ENCODE measurements at regions not wholly inside any gene's neighbourhood (a gene's known extent, or its start where the extent isn't known, plus 50 kb on each side); places are given as distances from the start of the nearest gene placed in this dataset.
"Not testable (repeated sequence)": the region's sequence is repeated elsewhere in the genome, so short reads cannot be mapped to it uniquely, and the experiment has no call there.

- no peak for DNase-seq (ENCODE audit: low read depth)
These were observed 231.9 kb downstream of the DLL1 start for GRCh38 chr6:170058878-170059485.

DNA sequence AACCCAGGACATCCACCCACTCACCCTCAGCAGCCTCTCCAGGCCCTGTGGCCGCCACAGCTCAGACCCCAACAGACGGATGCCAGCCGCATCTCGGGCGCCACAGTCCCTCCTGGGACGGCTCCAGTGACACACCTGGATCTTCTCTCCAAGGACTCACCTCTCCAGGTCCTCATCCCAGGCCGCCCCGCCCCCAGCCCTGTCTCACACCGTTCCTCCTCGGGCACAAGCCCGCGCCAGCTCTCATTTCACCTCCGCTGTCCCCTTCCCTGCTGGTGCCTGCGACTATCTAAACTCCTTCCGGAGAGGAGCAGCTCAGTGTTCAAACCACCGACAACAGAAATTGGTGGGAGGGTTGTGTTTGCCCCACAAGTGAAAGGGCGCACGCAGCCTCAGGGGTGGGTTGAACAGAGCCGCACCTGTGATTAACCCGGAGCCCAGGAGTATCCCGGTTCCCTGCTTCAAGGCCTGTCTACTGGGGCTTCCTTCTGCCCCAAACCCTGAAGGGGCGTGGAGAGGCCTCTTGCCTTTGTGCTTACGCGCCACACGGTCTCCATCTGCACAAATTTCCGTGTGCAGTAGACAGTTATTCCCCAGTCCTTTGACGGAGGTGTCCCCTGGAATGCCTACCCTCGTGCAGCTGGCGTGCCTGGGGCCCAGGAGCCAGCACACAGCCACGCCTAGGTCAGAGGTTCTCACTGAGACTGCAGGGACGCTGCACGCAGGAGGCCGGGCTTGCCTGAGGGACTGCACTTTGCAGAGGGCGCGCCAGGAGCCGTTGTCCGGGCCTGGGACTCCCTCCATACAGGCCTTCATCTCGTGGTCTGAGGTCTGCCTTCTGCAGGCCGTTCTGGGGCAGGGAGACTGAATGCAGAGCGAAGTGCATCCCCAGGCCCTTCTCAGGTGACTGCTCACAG is 232.7 kb downstream of the DLL1 start:
- DNase-seq (ENCODE audit: low read depth): no peak

DNA sequence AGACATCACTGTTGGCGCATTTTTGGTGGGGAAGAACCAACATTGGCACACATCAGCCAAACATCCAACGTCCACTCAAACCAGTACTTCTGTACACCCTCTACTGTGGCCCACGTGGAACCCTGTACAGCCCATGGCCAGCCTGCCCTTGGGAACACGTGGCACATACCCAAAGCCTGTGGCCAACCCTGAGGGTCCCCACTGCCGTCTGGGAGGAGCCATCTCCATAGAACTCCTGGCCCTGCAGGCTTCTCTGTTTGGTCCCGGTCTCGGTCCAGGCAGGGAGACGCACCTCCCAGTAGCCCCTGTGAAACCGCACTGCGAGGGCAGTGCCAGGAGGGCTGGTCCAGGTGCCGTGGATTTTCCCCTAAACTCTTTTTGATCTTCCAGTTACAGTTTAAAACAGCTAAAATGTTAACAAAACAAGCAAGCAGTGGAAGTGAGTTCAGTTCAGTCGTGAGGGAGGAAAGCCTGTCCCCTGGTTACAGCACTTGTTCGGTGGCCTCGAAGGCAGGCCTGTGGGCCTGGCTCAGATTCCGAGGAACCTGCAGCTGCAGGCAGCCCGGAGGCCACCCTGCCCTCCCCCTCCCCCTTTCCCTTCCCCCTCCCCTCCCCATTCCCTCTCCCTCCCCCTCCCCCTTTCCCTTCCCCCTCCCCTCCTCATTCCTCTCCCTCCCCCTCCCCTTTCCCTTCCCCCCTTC is 233.7 kb downstream of the DLL1 start:
- no peak for DNase-seq (ENCODE audit: low read depth)

- DNase-seq (ENCODE audit: low read depth): no peak
These were observed 234.6 kb downstream of the DLL1 start for GRCh38 chr6:170056278-170056711.

DNA sequence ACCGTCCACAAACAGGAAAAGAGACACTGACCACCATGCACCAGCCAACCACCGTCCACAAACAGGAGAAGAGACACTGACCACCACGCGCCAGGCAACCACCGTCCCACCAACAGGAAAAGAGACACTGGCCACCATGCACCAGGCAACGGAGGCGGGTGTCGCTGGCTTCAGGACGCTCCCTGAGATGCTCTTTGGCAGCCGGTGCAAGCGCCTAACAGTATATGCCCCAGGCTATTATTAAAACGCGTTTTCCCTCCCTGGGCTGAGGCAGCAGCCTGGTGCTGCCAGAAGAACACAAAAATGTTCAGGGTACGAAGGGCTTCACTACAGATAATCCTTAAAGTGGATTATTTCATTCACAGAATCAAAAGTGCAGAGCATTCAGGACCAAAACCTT is 235.1 kb downstream of the DLL1 start:
- DNase-seq (ENCODE audit: low read depth): not testable (repeated sequence)

- no peak for DNase-seq (ENCODE audit: low read depth)
These were observed 236.8 kb downstream of the DLL1 start for GRCh38 chr6:170053966-170054661.

- DNase-seq (ENCODE audit: low read depth): no peak
These were observed 237.7 kb downstream of the DLL1 start for GRCh38 chr6:170052991-170053821.

GRCh38 chr6:170051229-170052172 is 239.4 kb downstream of the DLL1 start:
- no peak for DNase-seq (ENCODE audit: low read depth)

DNA sequence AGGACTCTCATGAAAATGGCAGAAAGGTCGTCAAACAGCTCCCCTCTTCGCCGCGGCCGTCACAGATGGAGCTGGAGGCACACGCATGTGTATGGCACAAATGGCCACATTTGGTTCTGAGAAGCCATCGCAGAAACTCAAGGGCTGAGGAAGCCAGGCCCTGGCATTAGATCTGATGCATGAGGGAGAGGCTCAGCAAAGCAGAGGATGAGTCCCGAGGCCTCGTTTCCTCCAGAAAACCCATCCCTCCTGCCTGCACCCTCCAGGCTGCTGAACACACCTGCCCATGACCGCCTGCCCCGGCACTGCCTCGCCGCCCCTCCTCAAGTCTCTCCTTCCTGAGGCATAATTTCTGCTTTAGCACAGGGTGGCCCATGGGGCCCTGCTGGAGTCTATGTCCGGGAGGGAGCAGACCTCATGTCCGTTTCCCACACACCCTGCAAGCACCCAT is 240.3 kb downstream of the DLL1 start:
- DNase-seq (ENCODE audit: low read depth): no peak

- DNase-seq (ENCODE audit: low read depth): peak; percentile 19
These were observed 241.0 kb downstream of the DLL1 start for GRCh38 chr6:170049641-170050561.

GRCh38 chr6:170048615-170049256 is 242.1 kb downstream of the DLL1 start:
- DNase-seq (ENCODE audit: low read depth): peak; percentile 45

DNA sequence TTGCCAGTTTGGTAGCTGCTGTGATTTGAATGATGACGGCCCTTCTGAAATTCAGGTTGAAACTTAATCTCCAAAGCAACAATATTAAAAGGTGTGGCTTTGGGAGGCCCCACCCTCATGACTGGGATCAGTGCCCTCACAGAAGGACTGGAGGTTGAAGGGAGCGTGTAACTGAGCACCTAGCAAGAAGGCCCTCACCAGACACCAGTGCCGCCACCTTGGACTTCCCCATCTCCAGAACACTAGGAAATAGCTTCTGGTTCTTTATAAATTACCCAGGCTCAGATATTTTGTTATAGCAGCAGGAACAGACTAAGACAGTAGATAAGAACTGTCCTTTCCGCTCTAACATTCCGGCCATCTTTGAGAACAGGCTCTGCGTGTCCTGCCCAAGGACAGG is 243.1 kb downstream of the DLL1 start:
- DNase-seq (ENCODE audit: low read depth): no peak

- DNase-seq (ENCODE audit: low read depth): no peak
These were observed 243.9 kb downstream of the DLL1 start for GRCh38 chr6:170046791-170047626.

DNA sequence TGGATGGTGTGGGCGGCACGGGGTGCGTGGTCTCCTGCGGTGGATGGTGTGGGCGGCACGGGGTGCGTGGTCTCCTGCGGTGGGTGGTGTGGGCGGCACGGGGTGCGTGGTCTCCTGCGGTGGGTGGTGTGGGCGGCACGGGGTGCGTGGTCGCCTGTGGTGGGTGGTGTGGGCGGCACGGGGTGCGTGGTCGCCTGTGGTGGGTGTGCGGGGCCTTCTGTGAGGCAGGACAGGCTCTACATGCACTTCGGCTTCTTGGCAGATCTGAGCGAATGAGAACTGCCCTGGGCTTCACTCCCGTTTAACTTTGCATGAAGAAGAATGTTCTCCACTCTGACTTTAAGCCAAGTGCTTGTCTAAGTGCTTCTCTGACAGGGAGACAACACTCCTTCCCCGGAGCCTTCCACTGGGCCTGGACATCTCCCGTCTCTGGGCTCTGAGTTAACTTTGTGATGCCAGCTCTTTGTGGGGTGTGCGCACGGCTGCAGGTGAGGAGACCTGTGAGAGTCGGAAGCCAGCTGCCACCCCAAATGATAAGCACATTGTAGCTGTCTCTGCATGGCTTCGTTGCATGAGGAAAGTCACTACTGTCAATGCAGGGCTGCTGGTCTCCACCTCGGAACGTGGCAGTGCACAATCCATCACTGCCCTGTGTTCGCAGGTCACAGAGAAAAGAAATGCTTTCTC is 244.8 kb downstream of the DLL1 start:
- no peak for DNase-seq (ENCODE audit: low read depth)

GRCh38 chr6:170045563-170045960 is 245.3 kb downstream of the DLL1 start:
- DNase-seq (ENCODE audit: low read depth): no peak

DNA sequence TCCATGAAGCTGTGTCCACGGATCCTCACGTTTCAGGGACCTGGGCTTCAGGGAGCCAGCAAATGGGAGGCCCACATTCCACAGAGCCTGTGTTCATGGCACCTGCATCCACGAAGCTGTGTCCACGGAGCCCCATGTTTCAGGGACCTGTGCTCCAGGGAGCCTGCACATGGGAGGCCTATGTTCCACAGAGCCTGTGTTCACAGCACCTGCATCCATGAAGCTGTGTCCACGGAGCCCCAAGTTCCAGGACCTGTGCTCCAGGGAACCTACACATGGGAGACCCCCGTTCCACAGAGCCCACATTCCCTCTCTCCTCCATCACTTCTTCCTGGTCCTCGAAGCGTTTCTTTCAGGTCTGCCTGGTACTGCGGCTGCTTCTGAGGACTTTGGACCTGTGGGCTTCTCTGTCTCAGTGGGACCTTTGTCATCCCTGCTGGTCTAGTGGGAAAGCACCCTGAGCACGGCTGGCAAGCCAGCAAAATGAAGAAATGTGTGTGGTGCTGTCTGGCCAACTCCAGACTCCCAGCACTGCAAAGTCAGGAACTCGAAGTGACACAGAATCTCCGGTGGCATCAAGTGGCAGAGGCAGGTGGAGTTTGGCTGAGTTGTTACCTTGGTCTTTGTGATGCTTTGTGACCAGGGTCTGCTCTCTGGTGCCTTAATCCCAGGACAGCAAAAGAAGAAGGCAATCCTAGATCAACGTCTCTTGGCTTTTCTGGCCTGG is 245.9 kb downstream of the DLL1 start:
- DNase-seq (ENCODE audit: low read depth): no peak
